Skeletal muscle cell (primary cell): ENCODE measurements at regions not wholly inside any gene's neighbourhood (a gene's known extent, or its start where the extent isn't known, plus 50 kb on each side); places are given as distances from the start of the nearest gene placed in this dataset.

ENCODE experiments used
- DNase-seq: peaks from one replicate; pipeline ENCODE4 v3.0.0-alpha.2; 2010; ENCODE audit warnings: low read depth
- H3K4me3 ChIP-seq: 2 replicates; pipeline ENCODE4 v1.5.1; 2011; ENCODE audit warnings: low read depth, mild to moderate bottlenecking, control low read depth, low read length, moderate library complexity

DNA sequence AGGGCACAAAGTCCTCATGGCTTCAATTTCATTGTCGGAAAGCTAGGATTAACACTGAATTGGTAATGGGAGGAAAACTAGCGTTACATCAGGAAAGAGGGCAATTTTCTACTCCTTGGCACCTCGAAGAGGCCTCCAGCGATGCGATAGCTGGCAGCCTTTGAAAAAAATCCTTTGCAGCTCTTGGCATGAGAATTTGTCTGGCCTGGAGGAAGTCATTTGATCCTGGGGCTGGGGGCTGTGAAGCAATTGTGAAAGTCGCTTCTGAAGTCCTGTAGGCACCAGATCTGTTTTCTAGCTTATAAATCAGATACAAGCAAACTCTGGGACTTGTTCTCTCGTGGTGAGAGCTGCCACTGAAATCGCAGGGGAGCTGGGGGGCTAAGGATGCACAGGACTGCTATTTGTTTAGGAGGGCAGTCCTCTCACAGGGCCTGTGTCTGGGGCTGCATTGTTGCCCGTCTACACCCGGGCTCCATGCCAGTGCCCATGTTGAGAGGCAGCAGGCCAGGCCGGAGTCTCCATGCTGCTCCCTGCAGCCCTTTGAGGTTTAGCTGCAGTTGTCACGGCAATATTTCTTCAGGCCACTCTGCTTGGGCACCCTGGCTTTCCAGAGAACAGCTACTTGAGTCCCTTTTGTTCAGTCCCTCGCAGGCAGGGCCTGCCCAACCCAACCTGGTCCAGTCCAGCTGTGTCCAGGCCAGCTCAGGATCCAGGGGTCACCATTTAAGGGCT lies 206.8 kb upstream of the LYZL1 start:
- H3K4me3 ChIP-seq = no peak overlapping the region
- DNase-seq = no peak

- no peak overlapping the region for H3K4me3 ChIP-seq
- DNase-seq = no peak
Observed at GRCh38 chr10:29083096-29083495, 205.8 kb upstream of the LYZL1 start.

DNA sequence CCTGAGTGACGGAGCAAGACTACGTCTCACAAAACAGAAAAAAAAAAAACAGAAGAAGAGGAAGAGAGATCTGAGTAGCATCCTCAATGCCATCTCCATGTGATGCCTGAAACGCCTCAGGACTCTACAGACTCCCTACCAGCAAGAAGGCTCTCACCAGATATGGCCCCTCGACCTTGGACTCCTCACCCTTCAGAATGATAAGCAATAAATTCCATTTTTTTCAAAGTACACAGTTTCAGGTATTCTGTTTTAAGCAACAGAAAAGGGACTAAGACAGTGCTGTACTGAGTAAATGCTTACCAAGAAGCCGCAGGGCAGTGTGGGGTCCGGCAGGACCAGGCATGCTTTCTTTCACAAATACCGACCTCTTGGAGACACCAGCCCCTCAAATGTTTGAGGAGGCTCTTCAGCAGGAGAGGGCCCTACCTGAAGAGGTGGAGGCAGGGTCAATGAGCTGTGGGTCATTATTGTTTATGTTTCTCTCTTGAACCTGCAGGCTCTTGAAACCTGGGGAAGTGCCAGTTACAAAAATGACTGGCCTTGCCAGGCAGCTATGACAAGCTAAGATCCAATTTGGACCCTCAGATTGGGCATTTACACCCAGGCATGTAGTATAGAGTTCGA lies 204.1 kb upstream of the LYZL1 start:
- DNase-seq = no peak
- no peak overlapping the region for H3K4me3 ChIP-seq

GRCh38 chr10:29089091-29089490 lies 199.8 kb upstream of the LYZL1 start:
- DNase-seq = no peak
- no peak overlapping the region for H3K4me3 ChIP-seq

DNA sequence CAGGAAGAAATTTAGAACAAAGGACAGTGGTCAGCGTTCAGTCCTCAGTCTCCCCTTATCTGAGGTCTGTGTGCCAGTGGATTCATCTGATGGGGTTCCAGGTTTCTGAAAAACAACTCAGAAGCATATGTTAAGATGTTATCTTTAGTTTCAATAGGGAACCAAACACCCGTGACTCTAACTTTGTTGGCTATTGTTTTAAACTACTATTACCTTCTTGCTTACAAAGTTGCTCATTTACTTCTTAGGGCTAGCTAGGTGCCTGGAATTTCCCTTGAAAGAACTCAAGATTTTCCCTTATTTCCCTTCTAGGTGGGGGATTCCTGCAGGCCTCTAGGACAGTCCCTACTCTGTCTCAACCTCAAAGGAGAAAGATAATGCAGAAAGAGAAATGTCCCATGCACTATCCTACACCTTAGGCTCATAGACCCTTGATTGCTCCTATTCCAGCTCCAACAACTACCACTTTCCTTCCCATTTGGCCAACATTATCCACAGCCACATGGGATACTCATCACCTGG lies 192.5 kb upstream of the LYZL1 start:
- no peak for DNase-seq
- H3K4me3 ChIP-seq = no peak overlapping the region

GRCh38 chr10:29098423-29098822 lies 190.4 kb upstream of the LYZL1 start:
- DNase-seq = no peak
- H3K4me3 ChIP-seq = no peak overlapping the region

DNA sequence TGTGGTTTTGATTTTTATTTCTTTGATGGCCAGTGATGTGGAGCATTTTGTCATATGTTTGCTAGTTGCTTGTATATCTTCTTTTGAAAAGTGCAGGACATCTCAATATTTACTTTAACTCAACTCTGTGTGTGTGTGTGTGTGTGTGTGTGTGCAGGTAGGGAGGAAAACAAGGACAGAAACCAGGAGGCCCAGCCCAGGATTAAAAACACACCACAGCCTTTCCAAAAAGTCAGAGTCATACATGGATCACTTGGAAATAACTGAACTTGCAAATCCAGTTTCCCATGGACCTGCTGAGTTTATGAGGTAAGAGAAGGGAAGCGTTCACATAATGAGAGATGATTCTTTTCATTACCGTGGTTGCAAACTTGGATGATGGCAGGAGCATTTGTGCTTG lies 189.9 kb upstream of the LYZL1 start:
- DNase-seq = no peak
- H3K4me3 ChIP-seq = no peak overlapping the region

GRCh38 chr10:29099415-29099814 lies 189.5 kb upstream of the LYZL1 start:
- DNase-seq = no peak
- no peak overlapping the region for H3K4me3 ChIP-seq

GRCh38 chr10:29100505-29100904 lies 188.4 kb upstream of the LYZL1 start:
- no peak overlapping the region for H3K4me3 ChIP-seq
- no peak for DNase-seq

GRCh38 chr10:29102233-29102632 lies 186.6 kb upstream of the LYZL1 start:
- H3K4me3 ChIP-seq = no peak overlapping the region
- DNase-seq = no peak

GRCh38 chr10:29102636-29103035 lies 186.2 kb upstream of the LYZL1 start:
- no peak for DNase-seq
- H3K4me3 ChIP-seq = no peak overlapping the region

GRCh38 chr10:29104661-29105399 lies 184.0 kb upstream of the LYZL1 start:
- no peak overlapping the region for H3K4me3 ChIP-seq
- no peak for DNase-seq

GRCh38 chr10:29105516-29106215 lies 183.2 kb upstream of the LYZL1 start:
- H3K4me3 ChIP-seq = no peak overlapping the region
- DNase-seq = no peak

DNA sequence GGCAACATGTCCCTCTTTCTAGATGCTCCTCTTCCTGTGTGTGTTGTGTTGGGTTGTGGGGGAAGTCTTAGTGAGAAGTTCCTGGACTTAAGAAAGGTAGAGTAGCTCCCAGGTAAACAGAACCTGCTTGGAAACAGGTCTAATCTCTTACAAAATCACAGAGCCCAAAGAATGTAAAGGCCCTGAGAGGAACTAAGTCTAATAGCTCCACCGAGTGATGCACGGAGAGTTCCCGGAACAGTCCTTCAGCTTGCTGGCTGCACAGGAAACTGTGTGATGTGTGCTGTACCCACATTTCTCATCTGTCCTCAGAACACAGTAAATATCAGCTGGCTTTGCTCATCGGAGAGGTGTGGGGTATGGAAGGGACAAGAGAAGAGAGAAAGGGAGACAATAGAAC lies 182.6 kb upstream of the LYZL1 start:
- no peak overlapping the region for H3K4me3 ChIP-seq
- no peak for DNase-seq

DNA sequence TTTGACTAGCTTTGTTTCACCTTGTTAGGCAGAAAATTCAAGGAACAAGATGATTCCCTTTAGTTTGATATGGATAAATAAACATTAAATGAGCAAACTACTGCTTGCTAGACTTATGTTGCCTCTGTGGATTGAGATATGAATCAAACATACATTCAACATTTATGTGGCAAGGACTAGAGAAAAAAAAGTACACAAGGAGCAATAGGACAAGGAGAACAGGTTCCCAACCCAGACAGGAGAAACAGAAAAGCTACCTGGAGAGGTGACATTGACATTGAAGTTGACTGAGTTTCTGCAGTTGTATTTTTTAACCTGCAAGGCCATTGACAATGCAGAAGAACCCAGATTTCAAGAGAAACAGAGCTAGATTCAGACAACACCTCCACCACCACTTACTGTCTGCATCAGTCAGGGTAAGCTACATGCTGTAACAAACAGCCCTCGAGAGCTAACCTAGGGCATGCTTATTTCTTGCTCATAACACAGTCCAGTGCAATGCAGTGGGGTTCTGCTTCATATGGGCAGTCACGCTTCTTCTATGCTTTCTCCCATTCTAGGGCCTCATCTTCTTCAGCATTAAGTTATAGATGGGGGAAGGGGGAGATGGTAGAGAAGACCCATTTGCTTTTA lies 180.9 kb upstream of the LYZL1 start:
- DNase-seq = no peak
- no peak overlapping the region for H3K4me3 ChIP-seq

DNA sequence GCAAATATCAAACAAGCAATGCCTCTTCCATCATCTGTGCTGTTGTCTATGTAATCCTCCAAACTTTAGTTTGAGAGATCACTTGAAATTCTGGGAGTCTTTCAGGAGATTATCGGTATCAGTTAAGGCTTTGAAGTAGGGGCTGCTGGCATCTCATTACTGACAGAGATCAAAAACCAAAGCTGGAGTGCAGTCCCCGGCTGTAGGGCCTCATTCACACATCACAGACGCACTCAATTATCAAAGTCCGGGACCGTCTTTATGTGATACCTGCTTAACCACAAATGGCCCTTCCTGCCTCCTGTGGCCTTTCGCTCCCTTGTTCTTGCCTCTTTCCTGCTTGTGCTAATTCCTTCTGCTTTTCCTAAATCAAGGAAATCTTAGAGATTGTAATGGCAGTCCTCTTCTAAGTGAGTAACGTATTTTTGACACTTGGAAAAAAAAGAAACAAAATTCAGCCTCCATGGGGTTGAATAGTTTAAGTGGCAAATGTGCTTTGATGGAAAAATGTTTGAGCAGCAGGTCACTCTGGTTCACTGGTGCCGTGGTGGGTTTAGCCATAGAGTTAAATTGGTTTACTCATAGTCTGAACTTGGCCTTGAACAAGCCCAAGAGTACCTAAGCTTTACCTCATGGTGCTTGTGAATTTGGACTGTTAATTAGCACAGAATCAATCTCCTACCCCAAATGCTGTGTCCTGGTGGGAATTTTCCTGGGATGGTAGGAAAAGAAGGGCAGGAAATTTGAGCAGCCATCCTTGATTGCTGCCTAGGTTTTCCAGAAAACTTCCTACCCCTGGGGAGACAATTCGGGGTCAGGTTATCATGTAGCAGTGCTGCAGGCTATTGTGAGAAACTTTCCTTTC lies 178.9 kb upstream of the LYZL1 start:
- H3K4me3 ChIP-seq = no peak overlapping the region
- no peak for DNase-seq

DNA sequence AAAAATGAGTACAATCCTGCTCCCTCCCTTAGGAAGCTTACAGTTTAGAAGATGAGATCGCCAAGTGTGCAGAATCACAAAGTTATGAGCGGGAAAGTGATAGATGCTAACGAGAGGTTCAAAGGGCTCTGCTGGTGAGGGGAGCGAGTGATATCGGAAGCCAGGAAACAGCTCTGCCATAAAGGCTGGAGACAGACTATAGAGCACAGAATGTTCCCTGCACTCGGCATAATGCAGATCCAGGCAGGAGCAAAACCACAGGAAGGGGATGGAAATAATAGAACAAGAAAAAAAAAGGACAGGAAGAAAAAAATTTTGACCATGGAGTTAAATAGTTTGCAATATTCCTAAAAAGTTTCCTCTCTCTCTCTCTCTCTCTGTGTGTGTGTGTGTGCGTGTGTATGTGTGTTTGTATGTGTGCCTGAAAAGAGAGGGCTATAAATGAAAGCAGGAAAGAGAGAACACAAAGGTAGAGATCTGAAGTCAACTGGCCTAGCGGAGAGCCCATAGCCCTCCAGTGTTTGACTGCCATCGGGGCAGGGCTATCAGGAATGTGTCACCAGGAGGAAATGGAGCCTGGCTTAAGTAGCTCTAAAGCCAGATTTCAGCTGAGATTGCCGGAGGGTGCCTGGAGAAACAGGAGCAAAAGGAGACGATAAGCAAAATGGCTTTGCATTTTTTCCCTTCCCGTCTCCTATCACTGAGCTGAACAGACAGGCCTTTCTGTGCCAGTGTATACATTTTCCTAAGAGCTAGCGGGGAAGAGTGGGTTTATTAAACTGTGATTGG lies 175.8 kb upstream of the LYZL1 start:
- H3K4me3 ChIP-seq = no peak overlapping the region
- no peak for DNase-seq

DNA sequence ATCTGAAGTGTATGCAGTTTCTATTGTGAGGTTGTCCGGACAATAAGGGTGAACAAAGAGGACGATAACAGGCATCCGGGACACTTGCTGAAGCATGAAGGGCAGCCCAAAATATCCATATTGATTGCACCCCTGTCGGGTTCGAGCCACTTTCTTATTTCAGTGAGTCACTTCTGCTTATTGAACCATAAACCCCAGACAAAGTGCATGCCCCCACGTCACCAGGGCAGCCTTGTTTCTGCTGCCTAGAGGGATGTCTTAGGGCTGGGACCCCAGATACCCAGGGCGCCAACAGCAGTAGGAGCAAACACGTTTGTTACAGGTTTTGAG lies 175.3 kb upstream of the LYZL1 start:
- DNase-seq = no peak
- no peak overlapping the region for H3K4me3 ChIP-seq
